Testis (tissue), 2 donors: ENCODE measurements at regions not wholly inside any gene's neighbourhood (a gene's known extent, or its start where the extent isn't known, plus 50 kb on each side); places are given as distances from the start of the nearest gene placed in this dataset.

Experiments
- POLR2A ChIP-seq: fragments of 450-650 bp; IDR thresholded peaks from one replicate; pipeline ENCODE4 v1.6.1; 2017; ENCODE audit warnings: antibody characterized with exemption, mild to moderate bottlenecking, moderate library complexity
- TF ChIP-seq, protein P1 (sequence below), 3 experiments: fragments of 450-650 bp in 2 of 3; fragments of 200-600 bp in 1 of 3; sonication (generic) in 1 of 3; IDR thresholded peaks; one replicate each; pipeline ENCODE4 v1.5.1; 2016 to 2019; ENCODE audit warnings: antibody characterized with exemption in 3 of 3, mild to moderate bottlenecking in 2 of 3, moderate library complexity in 1 of 3

DNA sequence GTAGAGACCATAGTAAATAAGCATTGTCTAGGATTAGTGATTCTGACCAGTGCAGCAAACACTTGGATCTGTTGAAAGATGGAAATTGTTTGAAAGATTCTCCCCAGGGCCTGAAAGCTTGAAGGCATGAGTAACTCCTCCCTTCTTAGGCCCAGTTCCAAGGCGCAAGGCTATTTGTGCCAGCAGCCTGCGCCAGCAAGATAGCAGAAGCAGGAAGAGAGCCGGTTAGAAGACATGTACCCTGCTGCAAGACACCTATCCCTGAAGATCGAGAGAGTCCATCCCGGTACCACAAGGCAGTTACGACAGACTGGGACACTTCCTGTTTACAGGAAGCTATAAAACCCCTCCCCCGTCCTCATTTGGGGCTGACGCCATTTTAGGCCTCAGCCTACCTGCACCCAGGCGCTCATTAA, 72.4 kb upstream of the JADE1 start:
- TF ChIP-seq, protein P1, sequence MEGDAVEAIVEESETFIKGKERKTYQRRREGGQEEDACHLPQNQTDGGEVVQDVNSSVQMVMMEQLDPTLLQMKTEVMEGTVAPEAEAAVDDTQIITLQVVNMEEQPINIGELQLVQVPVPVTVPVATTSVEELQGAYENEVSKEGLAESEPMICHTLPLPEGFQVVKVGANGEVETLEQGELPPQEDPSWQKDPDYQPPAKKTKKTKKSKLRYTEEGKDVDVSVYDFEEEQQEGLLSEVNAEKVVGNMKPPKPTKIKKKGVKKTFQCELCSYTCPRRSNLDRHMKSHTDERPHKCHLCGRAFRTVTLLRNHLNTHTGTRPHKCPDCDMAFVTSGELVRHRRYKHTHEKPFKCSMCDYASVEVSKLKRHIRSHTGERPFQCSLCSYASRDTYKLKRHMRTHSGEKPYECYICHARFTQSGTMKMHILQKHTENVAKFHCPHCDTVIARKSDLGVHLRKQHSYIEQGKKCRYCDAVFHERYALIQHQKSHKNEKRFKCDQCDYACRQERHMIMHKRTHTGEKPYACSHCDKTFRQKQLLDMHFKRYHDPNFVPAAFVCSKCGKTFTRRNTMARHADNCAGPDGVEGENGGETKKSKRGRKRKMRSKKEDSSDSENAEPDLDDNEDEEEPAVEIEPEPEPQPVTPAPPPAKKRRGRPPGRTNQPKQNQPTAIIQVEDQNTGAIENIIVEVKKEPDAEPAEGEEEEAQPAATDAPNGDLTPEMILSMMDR (IDR thresholded peaks at IDR 0.05), result no peak
- TF ChIP-seq POLR2A, result no peak
